HG03135 (cell line): ENCODE measurements at regions not wholly inside any gene's neighbourhood (a gene's known extent, or its start where the extent isn't known, plus 50 kb on each side); places are given as distances from the start of the nearest gene placed in this dataset.
"Not testable (repeated sequence)": the region's sequence is repeated elsewhere in the genome, so short reads cannot be mapped to it uniquely, and the experiment has no call there.

Experiments
- ATAC-seq: cut with Tn5 transposase; IDR thresholded peaks from one replicate; pipeline ENCODE4 v1.9.1; 2021; ENCODE audit warnings: mild to moderate bottlenecking, moderate library complexity; ENCODE audit not compliant: unreplicated experiment

DNA sequence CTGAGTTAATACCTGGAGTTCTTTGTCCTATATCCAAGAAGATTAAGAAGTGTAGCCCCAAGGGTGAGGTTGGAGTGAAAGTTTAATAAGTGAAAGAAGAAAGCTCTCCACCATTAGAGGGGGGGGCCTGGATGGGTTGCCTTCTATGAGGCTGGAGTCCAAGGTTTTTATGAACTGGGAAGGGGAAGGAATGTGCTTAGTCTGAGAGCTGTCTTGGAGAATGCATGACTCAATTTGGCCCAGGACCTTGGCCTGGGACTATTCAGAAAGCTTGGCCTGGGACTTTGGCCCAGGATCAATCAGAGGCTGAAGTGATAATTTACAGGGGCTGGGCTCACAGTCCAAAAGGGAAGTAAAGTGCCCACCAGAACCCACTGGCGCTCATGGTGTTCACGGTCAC lies 1049.0 kb upstream of the GRIA3 start:
- ATAC-seq: no peak

DNA sequence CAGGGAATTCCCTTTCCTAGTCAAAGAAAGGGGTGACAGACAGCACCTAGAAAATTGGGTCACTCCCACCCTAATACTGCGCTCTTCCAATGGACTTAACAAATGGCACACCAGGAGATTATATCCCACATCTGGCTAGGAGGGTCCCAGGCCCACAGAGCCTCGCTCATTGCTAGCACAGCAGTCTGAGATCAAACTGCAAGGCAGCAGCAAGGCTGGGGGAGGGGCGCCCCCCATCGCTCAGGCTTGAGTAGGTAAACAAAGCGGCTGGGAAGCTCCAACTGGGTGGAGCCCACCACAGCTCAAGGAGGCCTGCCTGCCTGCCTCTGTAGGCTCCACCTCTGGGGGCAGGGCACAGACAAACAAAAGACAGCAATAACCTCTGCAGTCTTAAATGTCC lies 1043.9 kb upstream of the GRIA3 start:
- not testable (repeated sequence) for ATAC-seq

DNA sequence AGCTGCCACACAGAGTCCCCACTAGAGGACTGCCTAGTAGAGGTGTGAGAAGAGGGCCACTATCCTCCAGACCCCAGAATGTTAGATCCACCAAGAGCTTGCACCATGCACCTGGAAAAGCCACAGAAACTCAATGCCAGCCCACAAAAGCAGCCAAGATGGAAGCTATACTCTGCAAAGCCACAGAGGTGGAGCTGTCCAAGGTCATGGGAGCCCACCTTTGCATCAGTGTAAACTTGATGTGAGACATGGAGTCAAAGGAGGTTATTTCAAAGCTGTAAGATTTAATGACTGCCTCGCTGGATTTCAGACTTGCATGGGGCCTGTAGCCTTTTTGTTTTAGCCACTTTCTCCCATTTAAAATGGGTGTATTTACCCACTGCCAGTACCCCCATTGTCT lies 1030.1 kb upstream of the GRIA3 start:
- no peak for ATAC-seq

DNA sequence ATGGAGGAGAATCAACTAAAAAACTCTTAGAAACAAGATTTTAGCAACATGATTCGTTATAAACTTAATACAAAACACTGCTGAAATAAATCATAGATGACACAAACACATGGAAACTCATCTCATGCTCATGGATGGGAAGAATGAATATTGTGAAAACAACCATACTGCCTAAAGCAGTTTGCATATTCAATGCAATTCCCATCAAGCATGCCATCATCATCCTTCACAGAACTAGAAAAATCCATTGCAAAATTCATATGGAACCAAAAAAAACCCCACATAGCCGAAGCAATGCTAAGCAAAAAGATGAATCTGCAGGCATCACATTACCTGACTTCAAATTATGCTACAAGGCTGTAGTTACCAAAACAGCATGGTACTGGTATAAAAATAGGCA lies 1015.8 kb upstream of the GRIA3 start:
- no peak for ATAC-seq

DNA sequence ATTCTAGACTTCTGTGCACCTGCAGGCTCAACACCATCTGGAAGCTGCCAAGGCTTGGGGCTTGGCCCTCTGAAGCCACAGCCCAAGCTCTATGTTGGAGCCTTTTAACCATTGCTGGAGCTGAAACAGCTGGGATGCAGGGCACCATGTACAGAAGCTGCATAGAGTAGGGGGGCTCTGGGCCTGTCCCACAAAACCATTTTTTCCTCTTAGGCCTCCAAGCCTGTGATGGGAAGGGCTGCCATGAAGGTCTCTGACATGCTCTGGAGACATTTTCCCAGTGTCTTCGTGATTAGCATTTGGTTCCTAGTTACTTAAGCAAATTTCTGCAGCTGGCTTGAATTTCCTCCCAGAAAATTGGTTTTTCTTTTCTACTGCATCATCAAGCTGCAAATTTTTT lies 999.3 kb upstream of the GRIA3 start:
- no peak for ATAC-seq

DNA sequence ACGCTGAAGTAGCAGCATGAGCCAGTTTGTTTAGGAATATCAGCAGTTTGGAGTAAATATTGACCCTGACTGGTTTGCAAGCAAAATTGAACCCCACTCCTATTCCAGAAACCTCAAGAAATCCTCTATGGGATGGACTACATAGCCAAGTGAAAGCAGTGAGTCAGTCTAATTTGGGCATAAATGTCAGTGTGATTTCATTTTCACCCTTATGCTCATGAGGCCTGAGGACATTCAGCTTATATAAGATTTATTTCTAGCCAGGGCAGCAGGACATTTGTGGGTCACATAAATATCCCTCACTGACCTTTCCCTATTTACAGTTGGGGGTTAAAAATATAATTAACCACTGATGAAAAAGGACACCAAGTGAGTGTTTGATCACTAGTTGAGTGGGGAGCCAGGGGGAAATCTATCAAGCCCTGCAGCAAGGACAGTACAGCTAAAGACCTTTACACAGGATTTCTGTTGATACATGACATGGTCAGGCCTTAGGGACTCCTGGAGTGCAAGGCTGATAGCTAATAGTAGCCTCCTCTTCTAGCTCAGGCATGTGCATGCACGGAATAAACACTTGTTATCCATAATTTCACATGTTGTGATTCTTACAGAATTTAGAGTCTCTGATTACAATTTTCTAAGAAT lies 996.9 kb upstream of the GRIA3 start:
- no peak for ATAC-seq

DNA sequence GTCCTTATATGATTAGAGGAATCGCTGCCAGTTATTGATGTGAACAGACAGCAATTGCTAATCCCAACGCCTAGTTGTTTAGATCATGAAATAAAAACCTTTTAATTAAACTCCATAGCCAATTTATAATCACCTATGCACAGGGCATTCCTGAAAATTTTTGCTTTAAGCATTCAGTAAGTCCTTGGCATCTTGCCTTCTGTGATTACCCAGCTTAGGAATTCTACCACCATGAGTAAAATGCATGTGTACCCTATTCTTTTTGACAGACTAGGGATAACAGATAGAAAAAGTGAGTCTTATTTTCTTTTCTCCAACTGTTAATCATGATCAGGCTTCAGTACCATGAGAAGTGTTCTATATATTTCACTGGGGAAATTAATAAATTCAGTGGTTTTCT lies 995.3 kb upstream of the GRIA3 start:
- ATAC-seq: no peak

DNA sequence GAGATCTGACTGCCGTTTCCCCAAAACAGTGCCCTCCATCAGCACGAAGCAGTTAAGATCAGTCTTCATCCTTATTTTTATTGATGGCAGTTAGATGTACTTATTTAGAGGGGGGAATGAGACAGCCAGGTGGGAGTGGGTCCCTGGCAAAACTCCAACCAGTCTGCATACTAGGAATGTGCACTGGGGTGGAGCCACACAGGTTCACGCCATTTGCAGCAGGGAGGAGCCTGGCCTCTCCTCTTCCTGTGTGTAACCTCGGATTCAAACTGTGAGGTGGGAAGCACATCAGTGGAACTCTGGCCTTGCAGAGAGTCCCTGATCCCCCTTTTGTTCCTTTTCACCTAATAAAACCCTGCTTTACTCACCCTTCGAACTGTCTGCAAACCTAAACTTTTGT lies 987.7 kb upstream of the GRIA3 start:
- no peak for ATAC-seq

DNA sequence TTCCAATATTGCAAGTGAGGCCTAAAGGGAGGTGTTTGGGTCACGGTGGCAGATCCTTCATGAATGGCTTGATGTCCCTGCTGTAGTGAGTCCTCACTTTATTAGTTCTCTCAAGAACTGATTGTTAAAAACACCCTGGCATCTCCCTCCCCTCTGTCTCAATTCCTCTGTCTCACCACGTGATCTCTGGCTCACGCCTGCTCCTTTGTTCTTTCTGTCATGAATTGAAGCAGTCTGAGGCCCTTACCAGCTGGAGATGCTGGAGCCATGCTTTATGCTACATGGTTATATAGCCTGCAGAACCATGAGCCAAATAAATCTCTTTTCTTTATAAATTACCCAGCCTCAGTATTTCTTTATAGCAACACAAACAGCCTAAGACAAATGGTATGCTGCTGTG lies 980.7 kb upstream of the GRIA3 start:
- no peak for ATAC-seq

DNA sequence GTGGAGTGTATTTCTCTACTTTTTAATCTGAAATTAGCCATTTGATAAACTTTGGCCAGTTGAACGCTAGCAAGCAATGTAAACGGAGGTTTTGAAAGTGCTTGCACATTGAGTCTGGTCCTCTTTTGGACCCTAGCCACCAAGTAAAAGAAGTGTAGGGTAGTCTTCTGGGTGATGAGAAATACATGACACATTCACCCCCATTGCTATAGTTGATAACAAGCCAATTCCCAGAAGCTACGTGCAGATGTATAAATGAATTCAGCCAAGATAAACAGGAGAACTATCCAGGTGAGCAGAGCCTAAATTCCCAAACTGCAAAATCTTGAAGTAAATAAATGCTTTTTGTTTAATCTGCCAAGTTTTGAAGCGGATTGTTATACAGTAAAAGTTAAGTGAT lies 965.4 kb upstream of the GRIA3 start:
- no peak for ATAC-seq

DNA sequence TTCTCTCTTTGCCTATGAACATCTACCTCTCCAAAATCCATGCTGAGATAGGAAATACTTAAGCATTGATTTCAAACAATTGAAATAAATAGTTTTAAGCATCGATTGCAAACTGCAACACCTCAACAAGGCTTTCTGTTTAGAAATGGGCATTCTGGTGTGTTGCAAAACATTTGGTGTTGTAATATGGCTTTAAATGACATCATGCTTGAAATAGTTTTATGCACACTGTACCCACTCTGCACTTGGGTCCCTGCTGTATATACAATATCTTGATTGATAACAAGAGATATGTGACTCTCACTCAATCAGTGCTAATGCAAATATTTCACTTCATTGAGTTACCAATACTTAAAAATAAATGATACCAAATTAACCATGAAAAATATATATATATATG lies 964.9 kb upstream of the GRIA3 start:
- ATAC-seq: no peak

DNA sequence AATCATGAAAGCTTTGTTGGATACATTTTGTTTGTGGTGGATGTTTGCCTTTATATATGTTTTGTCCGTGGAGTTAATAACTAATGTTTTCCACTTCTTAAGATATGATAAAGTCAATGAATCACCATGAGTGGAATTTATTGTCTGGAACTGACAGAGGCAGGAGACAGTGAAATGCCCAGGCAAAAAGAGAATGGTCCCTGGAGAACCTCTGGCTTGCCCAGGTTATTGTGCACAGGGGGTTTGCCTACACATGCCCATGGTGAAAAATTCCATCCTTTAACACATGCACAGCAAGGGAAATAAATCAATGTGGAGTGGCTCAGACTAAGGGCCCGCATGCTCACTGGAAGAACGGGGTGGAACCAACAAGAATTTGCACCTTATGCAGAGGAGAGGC lies 964.3 kb upstream of the GRIA3 start:
- no peak for ATAC-seq

DNA sequence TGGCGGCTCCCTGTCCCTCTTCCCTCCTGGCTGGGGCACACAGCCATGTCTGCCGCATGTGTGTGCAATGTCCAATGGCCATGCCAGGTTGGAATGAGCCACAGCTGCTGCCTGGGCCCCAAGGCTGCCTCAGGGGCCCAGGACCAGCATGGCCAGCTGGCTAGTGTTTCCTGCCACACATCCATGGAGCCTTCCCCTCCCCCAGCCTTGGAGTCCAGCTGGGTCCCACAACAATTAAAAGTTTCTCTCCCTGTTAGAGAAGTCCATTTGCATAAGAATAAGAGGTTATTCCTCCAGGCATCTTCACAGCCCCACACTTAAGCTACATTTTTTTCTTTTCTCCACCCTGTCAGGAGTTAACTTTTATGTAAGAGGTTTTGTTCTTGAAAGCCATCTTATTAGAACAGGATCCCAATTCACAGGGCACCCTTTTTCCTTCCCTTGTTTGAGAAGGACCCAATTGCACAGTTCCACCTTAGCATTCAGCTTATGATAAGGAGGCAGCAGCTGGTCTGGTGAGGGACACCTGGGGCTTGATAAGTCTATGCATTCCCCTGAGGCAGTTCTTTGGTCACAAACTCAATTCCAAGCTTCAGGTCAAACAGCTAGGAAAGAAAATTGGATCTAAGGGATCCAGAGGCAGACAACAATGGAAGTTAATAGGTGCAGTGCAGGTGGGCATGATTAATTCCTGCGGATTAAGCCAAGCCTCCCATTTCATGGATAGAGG lies 963.3 kb upstream of the GRIA3 start:
- no peak for ATAC-seq

DNA sequence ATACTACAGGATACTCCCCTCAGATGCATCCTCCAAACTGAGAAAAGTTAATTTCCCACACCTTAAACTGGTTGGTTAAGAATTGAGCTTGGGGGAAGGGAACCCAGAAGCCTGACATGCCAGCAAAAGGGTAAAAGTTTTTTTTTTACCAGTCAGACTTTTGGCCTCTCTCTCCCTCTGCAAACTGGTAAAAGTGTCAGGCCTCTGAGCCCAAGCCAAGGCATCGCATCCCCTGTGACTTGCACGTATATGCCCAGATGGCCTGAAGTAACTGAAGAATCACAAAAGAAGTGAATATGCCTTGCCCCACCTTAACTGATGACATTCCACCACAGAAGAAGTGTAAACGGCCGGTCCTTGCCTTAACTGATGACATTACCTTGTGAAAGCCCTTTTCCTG lies 962.3 kb upstream of the GRIA3 start:
- not testable (repeated sequence) for ATAC-seq

DNA sequence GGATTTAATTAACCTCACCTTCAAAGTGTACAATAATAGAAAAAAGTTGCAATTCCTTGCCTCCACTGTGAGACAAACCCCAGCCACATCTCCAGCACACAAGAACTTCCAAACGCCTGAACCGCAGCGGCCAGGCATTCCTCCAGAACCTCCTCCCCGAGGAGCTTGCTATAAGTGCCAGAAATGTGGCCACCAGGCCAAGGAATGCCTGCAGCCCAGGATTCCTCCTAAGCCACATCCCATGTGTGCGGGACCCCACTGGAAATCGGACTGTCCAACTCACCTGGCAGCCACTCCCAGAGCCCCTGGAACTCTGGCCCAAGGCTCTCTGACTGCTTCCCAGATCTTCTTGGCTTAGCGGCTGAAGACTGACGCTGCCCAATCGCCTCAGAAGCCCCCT lies 959.9 kb upstream of the GRIA3 start:
- ATAC-seq: not testable (repeated sequence)

DNA sequence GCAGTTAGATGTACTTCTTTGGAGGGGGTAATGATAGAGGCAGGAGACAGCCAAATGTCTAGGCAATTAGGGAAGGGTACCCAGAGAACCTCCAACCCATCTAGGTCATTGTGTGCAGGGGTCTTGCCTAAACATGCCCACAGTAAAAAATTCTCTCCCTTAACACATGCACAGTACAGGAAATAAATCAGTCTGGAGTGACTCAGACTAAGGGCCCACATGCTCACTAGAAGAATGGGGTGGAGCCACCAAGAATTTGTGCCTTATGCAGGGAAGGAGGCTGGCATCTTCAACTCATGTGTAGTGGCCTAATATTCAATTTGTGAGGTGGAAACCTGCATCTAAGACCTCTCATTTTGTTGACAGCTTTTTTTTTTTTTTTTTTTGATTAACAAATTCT lies 945.3 kb upstream of the GRIA3 start:
- no peak for ATAC-seq

DNA sequence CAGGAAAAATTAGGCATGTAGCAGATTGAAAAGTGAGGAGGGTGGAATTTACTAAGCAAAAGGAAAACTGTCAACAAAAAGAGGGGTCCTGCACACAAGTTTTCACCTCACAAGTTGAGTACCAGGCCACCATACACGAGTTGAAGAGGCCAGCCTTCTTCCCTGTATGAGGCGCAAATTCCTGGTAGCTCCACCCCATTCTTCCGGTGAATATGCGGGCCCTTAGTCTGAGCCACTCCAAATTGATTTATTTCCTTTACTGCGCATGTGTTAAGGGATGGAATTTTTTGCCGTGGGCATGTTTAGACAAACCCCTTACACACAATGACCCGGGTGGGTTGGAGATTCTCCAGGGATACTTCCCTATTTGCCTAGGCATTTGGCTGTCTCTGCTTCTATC lies 942.1 kb upstream of the GRIA3 start:
- ATAC-seq: no peak

DNA sequence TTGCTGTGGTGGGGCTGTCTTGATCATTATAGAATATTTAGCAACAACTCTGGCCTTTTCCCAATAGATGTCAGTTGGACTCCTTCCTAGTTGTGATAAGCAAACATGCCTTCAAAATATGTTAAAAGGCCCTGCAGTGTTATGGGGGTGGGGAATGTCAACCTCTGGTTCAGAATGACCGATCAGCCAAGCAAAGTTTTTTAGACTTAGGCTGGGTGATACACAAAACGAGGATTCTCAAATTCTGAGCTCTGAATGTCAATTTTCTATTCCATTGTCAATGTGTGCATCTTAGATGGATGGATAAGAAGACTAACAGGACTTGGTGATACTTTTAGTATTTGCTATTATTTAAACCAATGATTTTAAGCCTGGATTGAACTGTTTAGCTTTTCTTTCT lies 940.0 kb upstream of the GRIA3 start:
- ATAC-seq: no peak

DNA sequence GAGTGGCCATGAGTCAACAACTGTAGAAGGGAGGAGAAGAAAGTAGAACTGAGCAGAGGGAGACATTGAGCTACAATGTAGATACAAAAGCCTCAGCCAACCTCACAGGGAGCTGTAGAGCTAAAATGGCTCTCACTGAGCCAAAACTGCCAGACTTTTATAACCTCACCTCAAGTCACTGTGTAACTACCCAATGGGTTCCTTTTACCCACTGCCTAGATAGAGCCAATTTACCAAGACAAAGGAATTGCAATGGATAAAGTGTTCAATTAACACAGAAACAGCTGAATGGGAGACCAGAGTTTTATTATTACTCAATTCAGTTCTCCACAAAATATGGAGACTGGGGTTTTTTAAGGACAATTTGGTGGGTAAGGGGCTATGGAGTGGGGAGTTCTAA lies 938.9 kb upstream of the GRIA3 start:
- ATAC-seq: no peak

DNA sequence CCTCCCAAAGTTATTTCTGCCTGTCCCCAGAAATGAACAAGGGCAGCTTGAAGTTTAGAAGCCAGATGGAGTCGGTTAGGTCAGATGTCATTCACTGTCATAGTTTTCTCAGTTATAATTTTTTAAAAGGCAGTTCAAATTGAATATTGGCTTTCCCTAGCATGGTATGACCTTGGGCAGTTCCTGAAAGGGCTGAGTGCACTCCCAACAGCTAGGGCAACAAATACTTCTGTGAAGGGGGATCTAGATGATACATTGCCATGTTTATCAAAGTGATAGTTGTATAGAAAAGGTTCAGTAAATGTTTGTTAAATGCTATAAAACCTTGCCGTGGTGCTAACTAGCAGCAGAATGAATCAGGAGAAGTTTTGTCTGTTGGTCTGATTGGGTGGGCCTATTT lies 938.1 kb upstream of the GRIA3 start:
- no peak for ATAC-seq

DNA sequence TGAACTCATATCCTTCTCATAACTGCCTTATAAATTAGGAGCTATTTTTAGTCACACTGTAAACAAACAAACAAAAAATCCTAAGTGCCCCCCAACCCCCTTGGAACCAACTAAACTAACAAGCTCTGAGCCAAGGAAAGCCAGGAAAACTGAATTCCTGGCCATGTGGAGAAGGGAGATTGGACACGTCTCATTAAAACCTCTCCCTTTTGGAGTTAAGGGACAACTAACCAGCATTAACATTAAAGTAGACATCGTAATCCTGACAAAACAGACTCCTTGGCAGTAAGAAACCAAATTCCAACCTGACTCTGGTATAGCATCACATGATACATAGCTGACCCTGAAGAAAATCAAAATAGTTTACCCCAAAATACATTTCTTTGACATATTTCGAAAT lies 937.1 kb upstream of the GRIA3 start:
- ATAC-seq: no peak

DNA sequence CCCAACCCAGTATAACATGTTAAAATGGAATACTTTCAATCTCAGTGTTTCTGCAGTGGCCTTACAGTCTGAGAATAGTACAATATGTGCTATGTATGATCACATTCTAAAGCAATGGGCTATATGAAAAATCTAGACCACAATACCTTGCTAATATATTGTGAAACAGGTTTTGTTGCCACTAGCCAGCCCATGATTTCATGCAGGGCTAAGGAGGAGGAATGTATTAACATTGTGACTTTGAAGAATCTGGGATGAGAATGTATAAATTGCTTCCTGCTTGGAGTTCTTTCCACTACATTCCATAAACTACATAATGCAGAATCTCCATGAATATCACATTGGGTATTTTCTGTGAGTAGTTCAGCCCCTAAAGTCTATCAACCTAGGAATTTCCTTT lies 935.4 kb upstream of the GRIA3 start:
- no peak for ATAC-seq

DNA sequence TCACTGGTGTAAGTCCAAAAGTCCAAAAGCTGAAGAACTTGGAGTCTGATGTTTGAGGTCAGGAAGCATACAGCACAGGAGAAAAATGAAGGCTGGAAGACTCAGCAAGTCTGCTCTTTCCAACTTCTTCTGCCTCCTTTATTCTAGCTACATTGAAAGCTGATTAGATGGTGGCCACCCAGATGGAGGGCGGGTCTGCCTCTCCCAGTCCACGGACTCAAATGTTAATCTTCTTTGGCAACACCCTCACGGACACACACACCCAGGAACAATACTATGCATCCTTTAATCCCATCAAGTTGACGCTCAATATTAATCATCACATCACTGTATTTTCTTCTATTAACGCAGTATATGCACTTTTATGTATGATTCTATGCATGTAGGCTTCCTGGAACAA lies 931.6 kb upstream of the GRIA3 start:
- no peak for ATAC-seq
